ENCODE measurements at regions not wholly inside any gene's neighbourhood (a gene's known extent, or its start where the extent isn't known, plus 50 kb on each side); places are given as distances from the start of the nearest gene placed in this dataset.

DNA sequence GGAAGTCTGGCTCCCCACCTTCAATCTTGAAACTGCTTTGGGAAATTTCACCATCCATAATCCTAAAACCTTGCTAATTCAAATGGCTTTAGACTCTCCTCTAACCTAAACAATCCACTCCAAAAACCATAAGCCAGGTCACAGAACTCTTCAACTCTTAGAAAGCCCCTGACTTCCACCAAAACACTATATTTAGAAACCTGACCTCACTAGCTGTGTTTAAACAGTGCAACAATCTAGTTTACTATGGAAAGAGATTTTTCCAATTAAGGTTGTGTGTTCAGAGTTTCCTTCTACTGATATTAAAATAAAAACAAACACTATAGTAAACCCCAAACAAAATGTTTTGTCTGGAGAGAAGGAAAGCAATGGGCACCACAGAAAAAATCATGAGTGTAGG, 308.1 kb downstream of the OSR1 start:
- H3K4me3 ChIP-seq (replicated peaks in 1 of 3; ENCODE audit: insufficient read depth in 1 of 3, low read depth in 2 of 3, low read length in 3 of 3): no peak overlapping the region
- no peaks in the 10 kb centered on the region for H4K20me1 ChIP-seq (ENCODE audit: insufficient read depth, low read length)
- no peak overlapping the region for H3K9ac ChIP-seq (ENCODE audit: insufficient read depth, low read depth, low read length)
- H3K27me3 ChIP-seq (ENCODE audit: control insufficient read depth in 1 of 2, insufficient read depth in 2 of 2, low read length in 2 of 2): no peaks in the 10 kb centered on the region
- no TSS peak for BruUV-seq (replicated peaks)
- H2AFZ ChIP-seq (ENCODE audit: low read length): no peak overlapping the region
- H3K79me2 ChIP-seq (ENCODE audit: insufficient read depth, low read length): no peaks in the 10 kb centered on the region
- FAIRE-seq (no peak), DNase-seq (ENCODE audit: low spot score) (no peak), ATAC-seq (no peak)
- CTCF ChIA-PET (ENCODE audit: low intra/inter-chr PET ratio, low total read pairs): no interaction called here
- H3K36me3 ChIP-seq (replicated peaks in 1 of 2; ENCODE audit: control insufficient read depth in 1 of 2, insufficient read depth in 2 of 2, low read length in 2 of 2): no peaks in the 10 kb centered on the region
- H3K4me1 ChIP-seq (ENCODE audit: insufficient read depth, low read length): peaks cover 26% of the 10 kb centered on the region
- intact Hi-C loops (cut with micrococcal nuclease; ENCODE audit: unreplicated experiment) (loop anchor here (10.0 kb wide), 1 partner anchor 166 kb away; no protein-coding TSS in a partner anchor), in situ Hi-C loops (cut with HindIII; ENCODE audit: extremely low pct_ligation_motif_present, low pct_unique_long_range_greater_than_20kb) (no loop called here)
- POLR2A ChIA-PET: interaction anchor here (5.3 kb wide), 1 partner anchor 30 kb away, joined by 24 read pairs; no protein-coding TSS in a partner anchor
- TF ChIP-seq, protein P1, sequence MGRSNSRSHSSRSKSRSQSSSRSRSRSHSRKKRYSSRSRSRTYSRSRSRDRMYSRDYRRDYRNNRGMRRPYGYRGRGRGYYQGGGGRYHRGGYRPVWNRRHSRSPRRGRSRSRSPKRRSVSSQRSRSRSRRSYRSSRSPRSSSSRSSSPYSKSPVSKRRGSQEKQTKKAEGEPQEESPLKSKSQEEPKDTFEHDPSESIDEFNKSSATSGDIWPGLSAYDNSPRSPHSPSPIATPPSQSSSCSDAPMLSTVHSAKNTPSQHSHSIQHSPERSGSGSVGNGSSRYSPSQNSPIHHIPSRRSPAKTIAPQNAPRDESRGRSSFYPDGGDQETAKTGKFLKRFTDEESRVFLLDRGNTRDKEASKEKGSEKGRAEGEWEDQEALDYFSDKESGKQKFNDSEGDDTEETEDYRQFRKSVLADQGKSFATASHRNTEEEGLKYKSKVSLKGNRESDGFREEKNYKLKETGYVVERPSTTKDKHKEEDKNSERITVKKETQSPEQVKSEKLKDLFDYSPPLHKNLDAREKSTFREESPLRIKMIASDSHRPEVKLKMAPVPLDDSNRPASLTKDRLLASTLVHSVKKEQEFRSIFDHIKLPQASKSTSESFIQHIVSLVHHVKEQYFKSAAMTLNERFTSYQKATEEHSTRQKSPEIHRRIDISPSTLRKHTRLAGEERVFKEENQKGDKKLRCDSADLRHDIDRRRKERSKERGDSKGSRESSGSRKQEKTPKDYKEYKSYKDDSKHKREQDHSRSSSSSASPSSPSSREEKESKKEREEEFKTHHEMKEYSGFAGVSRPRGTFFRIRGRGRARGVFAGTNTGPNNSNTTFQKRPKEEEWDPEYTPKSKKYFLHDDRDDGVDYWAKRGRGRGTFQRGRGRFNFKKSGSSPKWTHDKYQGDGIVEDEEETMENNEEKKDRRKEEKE (IDR thresholded peaks at IDR 0.05): no peak
- TF ChIP-seq MTF2 (CRISPR knock-in tag; IDR thresholded peaks at IDR 0.05; ENCODE audit: borderline replicate concordance): no peak
- TF ChIP-seq LCORL (IDR thresholded peaks at IDR 0.05): no peak
- TF ChIP-seq LCORL (CRISPR knock-in tag; IDR thresholded peaks at IDR 0.05): no peak
- no peak overlapping the region for H3K27ac ChIP-seq (ENCODE audit: extremely low read length, insufficient read depth, low read length)
- no peak overlapping the region for H3K4me2 ChIP-seq (ENCODE audit: low read depth, low read length)
- H3K9me3 ChIP-seq (ENCODE audit: low read length): no peaks in the 10 kb centered on the region

DNA sequence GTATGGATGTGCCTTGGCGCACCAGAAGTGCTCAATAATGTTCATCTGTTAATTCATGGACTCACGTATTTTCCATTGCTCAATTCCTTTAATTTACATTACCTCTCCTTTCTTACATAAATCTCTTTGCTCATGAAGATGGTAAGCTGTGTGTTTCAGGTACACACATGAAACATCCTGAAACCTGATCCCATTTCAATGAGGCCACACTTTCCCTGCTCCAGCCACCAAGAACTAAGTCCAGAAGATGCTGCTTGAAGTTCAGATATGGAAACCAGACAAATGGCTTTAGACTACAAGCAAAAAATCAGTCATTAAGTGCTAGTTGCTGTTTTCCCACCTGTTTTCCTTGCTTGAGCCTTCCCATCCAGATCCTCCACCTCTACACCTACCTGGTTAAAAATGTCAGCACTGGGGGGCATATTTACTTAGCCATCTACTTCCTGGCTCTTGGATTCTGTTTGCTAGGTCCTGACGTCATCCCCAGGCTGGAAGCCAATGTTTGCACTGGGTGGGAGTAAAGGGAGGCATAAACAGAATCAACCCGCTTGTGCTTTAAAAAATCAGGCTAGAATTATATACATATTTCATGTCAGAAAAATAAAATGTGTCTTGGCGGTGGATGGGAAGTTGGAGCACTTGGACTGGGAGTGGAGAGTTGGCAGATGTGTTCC, 309.7 kb downstream of the OSR1 start:
- Histone ChIP-seq H4K20me1 (ENCODE audit: insufficient read depth, low read length) (no peaks in the 10 kb centered on the region), H3K9ac (ENCODE audit: insufficient read depth, low read depth, low read length) (no peak overlapping the region), H3K4me1 (ENCODE audit: insufficient read depth, low read length) (peaks cover 26% of the 10 kb centered on the region), H3K27ac (ENCODE audit: extremely low read length, insufficient read depth, low read length) (no peak overlapping the region), H2AFZ (ENCODE audit: low read length) (no peak overlapping the region), H3K36me3 (replicated peaks in 1 of 2; ENCODE audit: control insufficient read depth in 1 of 2, insufficient read depth in 2 of 2, low read length in 2 of 2) (no peaks in the 10 kb centered on the region), H3K4me2 (ENCODE audit: low read depth, low read length) (peak overlapping the region; percentile 25), H3K9me3 (ENCODE audit: low read length) (no peaks in the 10 kb centered on the region), H3K79me2 (ENCODE audit: insufficient read depth, low read length) (no peaks in the 10 kb centered on the region), H3K4me3 (replicated peaks in 1 of 3; ENCODE audit: insufficient read depth in 1 of 3, low read depth in 2 of 3, low read length in 3 of 3) (no peak overlapping the region), H3K27me3 (ENCODE audit: control insufficient read depth in 1 of 2, insufficient read depth in 2 of 2, low read length in 2 of 2) (no peaks in the 10 kb centered on the region)
- no TSS peak for BruUV-seq (replicated peaks)
- intact Hi-C loops (cut with micrococcal nuclease; ENCODE audit: unreplicated experiment): no loop called here
- POLR2A ChIA-PET: interaction anchor here (5.3 kb wide), 1 partner anchor 28 kb away, joined by 24 read pairs; no protein-coding TSS in a partner anchor
- ATAC-seq (peak; percentile 92), DNase-seq (ENCODE audit: low spot score) (peak; percentile 82), FAIRE-seq (peak; percentile 56)
- in situ Hi-C loops (cut with HindIII; ENCODE audit: extremely low pct_ligation_motif_present, low pct_unique_long_range_greater_than_20kb): no loop called here
- CTCF ChIA-PET (ENCODE audit: low intra/inter-chr PET ratio, low total read pairs): no interaction called here
- 39% methylated on average over 5 of the region's 5 CpGs for WGBS (ENCODE audit: low lambda C conversion rate)
- no peak for TF ChIP-seq ZNF605 (CRISPR knock-in tag; IDR thresholded peaks at IDR 0.05)
- TF ChIP-seq, protein P2, sequence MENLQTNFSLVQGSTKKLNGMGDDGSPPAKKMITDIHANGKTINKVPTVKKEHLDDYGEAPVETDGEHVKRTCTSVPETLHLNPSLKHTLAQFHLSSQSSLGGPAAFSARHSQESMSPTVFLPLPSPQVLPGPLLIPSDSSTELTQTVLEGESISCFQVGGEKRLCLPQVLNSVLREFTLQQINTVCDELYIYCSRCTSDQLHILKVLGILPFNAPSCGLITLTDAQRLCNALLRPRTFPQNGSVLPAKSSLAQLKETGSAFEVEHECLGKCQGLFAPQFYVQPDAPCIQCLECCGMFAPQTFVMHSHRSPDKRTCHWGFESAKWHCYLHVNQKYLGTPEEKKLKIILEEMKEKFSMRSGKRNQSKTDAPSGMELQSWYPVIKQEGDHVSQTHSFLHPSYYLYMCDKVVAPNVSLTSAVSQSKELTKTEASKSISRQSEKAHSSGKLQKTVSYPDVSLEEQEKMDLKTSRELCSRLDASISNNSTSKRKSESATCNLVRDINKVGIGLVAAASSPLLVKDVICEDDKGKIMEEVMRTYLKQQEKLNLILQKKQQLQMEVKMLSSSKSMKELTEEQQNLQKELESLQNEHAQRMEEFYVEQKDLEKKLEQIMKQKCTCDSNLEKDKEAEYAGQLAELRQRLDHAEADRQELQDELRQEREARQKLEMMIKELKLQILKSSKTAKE (CRISPR knock-in tag; IDR thresholded peaks at IDR 0.05; ENCODE audit: borderline replicate concordance): no peak
- peak; percentile 57 for TF ChIP-seq ZNF501 (CRISPR knock-in tag; IDR thresholded peaks at IDR 0.05)
- TF ChIP-seq, protein P3, sequence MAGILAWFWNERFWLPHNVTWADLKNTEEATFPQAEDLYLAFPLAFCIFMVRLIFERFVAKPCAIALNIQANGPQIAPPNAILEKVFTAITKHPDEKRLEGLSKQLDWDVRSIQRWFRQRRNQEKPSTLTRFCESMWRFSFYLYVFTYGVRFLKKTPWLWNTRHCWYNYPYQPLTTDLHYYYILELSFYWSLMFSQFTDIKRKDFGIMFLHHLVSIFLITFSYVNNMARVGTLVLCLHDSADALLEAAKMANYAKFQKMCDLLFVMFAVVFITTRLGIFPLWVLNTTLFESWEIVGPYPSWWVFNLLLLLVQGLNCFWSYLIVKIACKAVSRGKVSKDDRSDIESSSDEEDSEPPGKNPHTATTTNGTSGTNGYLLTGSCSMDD (CRISPR knock-in tag; IDR thresholded peaks at IDR 0.05): no peak
- no peak for TF ChIP-seq ARNT2 (CRISPR knock-in tag; IDR thresholded peaks at IDR 0.05; ENCODE audit: low read depth)
- TF ChIP-seq ATF7 (IDR thresholded peaks at IDR 0.05): peak; percentile 95
- peak; percentile 88; the same call in 1 of the 2 replicates for TF ChIP-seq ATF7 (CRISPR knock-in tag; IDR thresholded peaks at IDR 0.05)
- TF ChIP-seq ZNF652 (CRISPR knock-in tag; IDR thresholded peaks at IDR 0.05; ENCODE audit: borderline replicate concordance, low read depth): peak; percentile 47; the same call in 1 of the 2 replicates
- TF ChIP-seq KDM3A (CRISPR knock-in tag; IDR thresholded peaks at IDR 0.05; ENCODE audit: low read depth): no peak
- no peak for TF ChIP-seq MTA1 (CRISPR knock-in tag; IDR thresholded peaks at IDR 0.05; ENCODE audit: borderline replicate concordance)
